Calu3 (cell line): ENCODE measurements at regions not wholly inside any gene's neighbourhood (a gene's known extent, or its start where the extent isn't known, plus 50 kb on each side); places are given as distances from the start of the nearest gene placed in this dataset.

Experiments
- BruUV-seq: library from RNA; stranded (reverse); fragments of 400-500 nt; replicated peaks from 2 replicates; lab custom pipeline; 2021; lab: Mats Ljungman, UMichigan
- CTCF ChIA-PET: fragments of 300-600 bp; sonication (Branson Sonifier 250); formaldehyde crosslinking; loops from one replicate; lab custom pipeline; 2022; ENCODE audit warnings: antibody characterized with exemption; lab: Charles Lee
- DNase-seq: peaks from one replicate; pipeline ENCODE4 v3.0.0; 2022
- H3K27ac Mint-ChIP-seq: one replicate; pipeline ENCODE4 v1.8.0; 2022; ENCODE audit warnings: mixed read lengths; ENCODE audit not compliant: unreplicated experiment
- H3K27me3 Mint-ChIP-seq: one replicate; pipeline ENCODE4 v1.8.0; 2022; ENCODE audit warnings: mixed read lengths; ENCODE audit not compliant: unreplicated experiment
- H3K36me3 Mint-ChIP-seq: one replicate; pipeline ENCODE4 v1.8.0; 2022; ENCODE audit warnings: mild to moderate bottlenecking, moderate library complexity, mixed read lengths; ENCODE audit not compliant: insufficient read depth, unreplicated experiment
- H3K4me1 Mint-ChIP-seq: one replicate; pipeline ENCODE4 v1.8.0; 2022; ENCODE audit warnings: mild to moderate bottlenecking, low read depth, mixed read lengths; ENCODE audit not compliant: unreplicated experiment
- H3K4me3 Mint-ChIP-seq: one replicate; pipeline ENCODE4 v1.8.0; 2022; ENCODE audit warnings: mild to moderate bottlenecking, low read depth, moderate library complexity, mixed read lengths; ENCODE audit not compliant: unreplicated experiment
- H3K9me3 Mint-ChIP-seq: one replicate; pipeline ENCODE4 v1.8.0; 2022; ENCODE audit warnings: low read depth, mixed read lengths; ENCODE audit not compliant: unreplicated experiment
- CTCF ChIP-seq: fragments of 200-600 bp; IDR thresholded peaks from one replicate; pipeline ENCODE4 v1.8.0; 2022; ENCODE audit warnings: antibody characterized with exemption; ENCODE audit not compliant: unreplicated experiment
- intact Hi-C: fragments of 100-400 bp; cut with micrococcal nuclease; formaldehyde crosslinking; loops from one replicate; pipeline ENCODE4 v1.10.0; 2022; ENCODE audit not compliant: unreplicated experiment

GRCh38 chr15:85847031-85847430 is 52.3 kb upstream of the KLHL25 start:
- H3K27me3 Mint-ChIP-seq: peaks cover 48% of the 10 kb centered on the region
- no peaks in the 10 kb centered on the region for H3K36me3 Mint-ChIP-seq
- no peak overlapping the region for H3K27ac Mint-ChIP-seq
- no peaks in the 10 kb centered on the region for H3K4me1 Mint-ChIP-seq
- H3K9me3 Mint-ChIP-seq: no peaks in the 10 kb centered on the region
- intact Hi-C loops: no loop called here
- DNase-seq: no peak
- no TSS peak for BruUV-seq
- H3K4me3 Mint-ChIP-seq: no peak overlapping the region
- CTCF ChIA-PET: interaction anchor here (0.6 kb wide), 1 partner anchor 116 kb away, joined by 6 read pairs; no protein-coding TSS in a partner anchor
- TF ChIP-seq CTCF: no peak

GRCh38 chr15:85849946-85850345 is 55.2 kb upstream of the KLHL25 start:
- peaks cover 54% of the 10 kb centered on the region for H3K27me3 Mint-ChIP-seq
- CTCF ChIA-PET: no interaction called here

GRCh38 chr15:85852969-85853368 is 58.2 kb upstream of the KLHL25 start:
- DNase-seq: no peak
- Mint-ChIP-seq H3K36me3 (no peaks in the 10 kb centered on the region), H3K27ac (no peak overlapping the region), H3K9me3 (no peaks in the 10 kb centered on the region), H3K4me1 (peaks cover 9% of the 10 kb centered on the region), H3K4me3 (no peak overlapping the region), H3K27me3 (peaks cover 62% of the 10 kb centered on the region)
- no peak for TF ChIP-seq CTCF
- CTCF ChIA-PET: no interaction called here
- intact Hi-C loops: loop anchor here (5.0 kb wide), 1 partner anchor 759 kb away; no protein-coding TSS in a partner anchor
- BruUV-seq: no TSS peak

More at GRCh38 chr15:85849946-85850345, 55.2 kb upstream of the KLHL25 start:
- no peak for DNase-seq
- H3K9me3 Mint-ChIP-seq: no peaks in the 10 kb centered on the region
- H3K36me3 Mint-ChIP-seq: no peaks in the 10 kb centered on the region
- intact Hi-C loops: loop anchor here (5.0 kb wide), 1 partner anchor 762 kb away; no protein-coding TSS in a partner anchor
- TF ChIP-seq CTCF: no peak
- H3K4me3 Mint-ChIP-seq: no peak overlapping the region
- no peak overlapping the region for H3K27ac Mint-ChIP-seq
- peaks cover 8% of the 10 kb centered on the region for H3K4me1 Mint-ChIP-seq
- no TSS peak for BruUV-seq

GRCh38 chr15:85854345-85855097 is 59.8 kb upstream of the KLHL25 start:
- peaks cover 74% of the 10 kb centered on the region for H3K27me3 Mint-ChIP-seq
- peak; percentile 83 for TF ChIP-seq CTCF
- CTCF ChIA-PET: interaction anchor here (0.7 kb wide), 1 partner anchor 14 kb away, joined by 3 read pairs; no protein-coding TSS in a partner anchor
- peaks cover 17% of the 10 kb centered on the region for H3K4me1 Mint-ChIP-seq
- H3K27ac Mint-ChIP-seq: no peak overlapping the region
- no TSS peak for BruUV-seq
- no peaks in the 10 kb centered on the region for H3K9me3 Mint-ChIP-seq
- no peaks in the 10 kb centered on the region for H3K36me3 Mint-ChIP-seq
- H3K4me3 Mint-ChIP-seq: no peak overlapping the region
- DNase-seq: peak; percentile 66
- intact Hi-C loops: loop anchor here (5.0 kb wide), 1 partner anchor 758 kb away; no protein-coding TSS in a partner anchor
